ENCODE measurements at regions not wholly inside any gene's neighbourhood (a gene's known extent, or its start where the extent isn't known, plus 50 kb on each side); places are given as distances from the start of the nearest gene placed in this dataset.

DNA sequence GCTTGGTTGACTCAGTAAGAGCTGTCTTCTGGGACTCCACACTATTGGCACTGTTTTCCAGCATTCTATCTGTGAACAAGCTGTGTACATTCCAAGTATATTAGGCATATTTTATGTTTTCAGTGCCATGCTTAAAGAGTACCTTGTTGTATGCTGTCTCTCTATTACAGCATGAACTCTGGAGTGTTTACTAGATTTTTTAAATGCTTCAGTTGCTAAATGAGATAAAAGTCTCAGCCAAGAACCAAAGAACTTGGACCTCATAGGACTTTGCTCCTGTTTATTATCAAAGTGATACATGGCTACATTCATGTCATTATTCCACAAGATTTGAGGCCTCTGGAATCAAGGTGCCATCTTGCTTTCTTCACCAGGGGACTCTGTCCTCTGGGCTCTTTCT, 167.2 kb downstream of the C9orf152 start:
- Mint-ChIP-seq H3K4me1 (ENCODE audit: low read depth) (peaks cover 37% of the 10 kb centered on the region), H3K36me3 (ENCODE audit: low read depth) (no peaks in the 10 kb centered on the region; the same call in 1 of the 2 replicates), H3K4me3 (no peak overlapping the region), H3K27me3 (ENCODE audit: insufficient read depth) (no peaks in the 10 kb centered on the region; the same call in none of the 2 replicates), H3K27ac (peak overlapping the region; percentile 48), H3K9me3 (no peaks in the 10 kb centered on the region)
- TF ChIP-seq, protein P1, sequence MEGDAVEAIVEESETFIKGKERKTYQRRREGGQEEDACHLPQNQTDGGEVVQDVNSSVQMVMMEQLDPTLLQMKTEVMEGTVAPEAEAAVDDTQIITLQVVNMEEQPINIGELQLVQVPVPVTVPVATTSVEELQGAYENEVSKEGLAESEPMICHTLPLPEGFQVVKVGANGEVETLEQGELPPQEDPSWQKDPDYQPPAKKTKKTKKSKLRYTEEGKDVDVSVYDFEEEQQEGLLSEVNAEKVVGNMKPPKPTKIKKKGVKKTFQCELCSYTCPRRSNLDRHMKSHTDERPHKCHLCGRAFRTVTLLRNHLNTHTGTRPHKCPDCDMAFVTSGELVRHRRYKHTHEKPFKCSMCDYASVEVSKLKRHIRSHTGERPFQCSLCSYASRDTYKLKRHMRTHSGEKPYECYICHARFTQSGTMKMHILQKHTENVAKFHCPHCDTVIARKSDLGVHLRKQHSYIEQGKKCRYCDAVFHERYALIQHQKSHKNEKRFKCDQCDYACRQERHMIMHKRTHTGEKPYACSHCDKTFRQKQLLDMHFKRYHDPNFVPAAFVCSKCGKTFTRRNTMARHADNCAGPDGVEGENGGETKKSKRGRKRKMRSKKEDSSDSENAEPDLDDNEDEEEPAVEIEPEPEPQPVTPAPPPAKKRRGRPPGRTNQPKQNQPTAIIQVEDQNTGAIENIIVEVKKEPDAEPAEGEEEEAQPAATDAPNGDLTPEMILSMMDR (IDR thresholded peaks at IDR 0.05), result no peak
- peak; percentile 85 for DNase-seq

- TF ChIP-seq, protein P1 (IDR thresholded peaks at IDR 0.05), result no peak
- peaks cover 33% of the 10 kb centered on the region for H3K4me1 Mint-ChIP-seq (ENCODE audit: low read depth)
- peak overlapping the region; percentile 48 for H3K27ac Mint-ChIP-seq
- H3K27me3 Mint-ChIP-seq (ENCODE audit: insufficient read depth), result no peaks in the 10 kb centered on the region; the same call in 1 of the 2 replicates
- H3K4me3 Mint-ChIP-seq, result no peak overlapping the region
- no peak for DNase-seq
- no peaks in the 10 kb centered on the region; the same call in 1 of the 2 replicates for H3K36me3 Mint-ChIP-seq (ENCODE audit: low read depth)
- H3K9me3 Mint-ChIP-seq, result no peaks in the 10 kb centered on the region
These were observed 166.5 kb downstream of the C9orf152 start for GRCh38 chr9:110041452-110041851.

- DNase-seq, result no peak
- peaks cover 39% of the 10 kb centered on the region for H3K4me1 Mint-ChIP-seq (ENCODE audit: low read depth)
- TF ChIP-seq, protein P1 (IDR thresholded peaks at IDR 0.05), result no peak
- H3K36me3 Mint-ChIP-seq (ENCODE audit: low read depth), result peaks cover 35% of the 10 kb centered on the region
- H3K27ac Mint-ChIP-seq, result no peak overlapping the region; the same call in 1 of the 2 replicates
- peak overlapping the region; percentile 98 for H3K4me3 Mint-ChIP-seq
- H3K27me3 Mint-ChIP-seq (ENCODE audit: insufficient read depth), result peaks cover 8% of the 10 kb centered on the region
- no peaks in the 10 kb centered on the region for H3K9me3 Mint-ChIP-seq
These were observed 160.6 kb downstream of the C9orf152 start for GRCh38 chr9:110047232-110047954.

- TF ChIP-seq, protein P1 (IDR thresholded peaks at IDR 0.05), result no peak
- Mint-ChIP-seq H3K9me3 (no peaks in the 10 kb centered on the region), H3K27me3 (ENCODE audit: insufficient read depth) (peaks cover 8% of the 10 kb centered on the region), H3K4me3 (peak overlapping the region; percentile 98), H3K4me1 (ENCODE audit: low read depth) (peaks cover 45% of the 10 kb centered on the region), H3K36me3 (ENCODE audit: low read depth) (peaks cover 40% of the 10 kb centered on the region), H3K27ac (peak overlapping the region; percentile 77)
- DNase-seq, result no peak
These were observed 160.0 kb downstream of the C9orf152 start for GRCh38 chr9:110047955-110048402.

GRCh38 chr9:110048403-110048975, 159.5 kb downstream of the C9orf152 start:
- H3K27ac Mint-ChIP-seq, result peak overlapping the region; percentile 92
- H3K4me1 Mint-ChIP-seq (ENCODE audit: low read depth), result peaks cover 50% of the 10 kb centered on the region
- peaks cover 8% of the 10 kb centered on the region for H3K27me3 Mint-ChIP-seq (ENCODE audit: insufficient read depth)
- H3K36me3 Mint-ChIP-seq (ENCODE audit: low read depth), result peaks cover 40% of the 10 kb centered on the region
- TF ChIP-seq, protein P1 (IDR thresholded peaks at IDR 0.05), result no peak
- H3K4me3 Mint-ChIP-seq, result peak overlapping the region; percentile 98
- DNase-seq, result peak; percentile 57
- no peaks in the 10 kb centered on the region for H3K9me3 Mint-ChIP-seq

Measured in HFFc6 (cell line).